Erythroblast (primary cell): ENCODE measurements at regions not wholly inside any gene's neighbourhood (a gene's known extent, or its start where the extent isn't known, plus 50 kb on each side); places are given as distances from the start of the nearest gene placed in this dataset.

Source experiments
- GATA1 ChIP-seq: IDR thresholded peaks from 2 replicates; pipeline ENCODE4 v1.6.1; 2011; ENCODE audit warnings: low read depth, mild to moderate bottlenecking, control low read depth, low read length, moderate library complexity
- POLR2A ChIP-seq: IDR thresholded peaks from 2 replicates; pipeline ENCODE4 v1.6.1; 2011; ENCODE audit warnings: mild to moderate bottlenecking, low read length

- TF ChIP-seq POLR2A (no peak), GATA1 (no peak)
These were observed 189.7 kb downstream of the PSAT1 start for GRCh38 chr9:78486661-78487060.
